GM12891 (cell line): ENCODE measurements at regions not wholly inside any gene's neighbourhood (a gene's known extent, or its start where the extent isn't known, plus 50 kb on each side); places are given as distances from the start of the nearest gene placed in this dataset.

Source experiments
- PAX5 ChIP-seq: IDR thresholded peaks from 2 replicates; pipeline ENCODE4 v1.6.1; 2011; ENCODE audit warnings: low read length, moderate library complexity, mild to moderate bottlenecking; ENCODE audit not compliant: insufficient read depth, severe bottlenecking
- POLR2A ChIP-seq: IDR thresholded peaks from 2 replicates; pipeline ENCODE4 v1.6.1; 2011; ENCODE audit warnings: low read depth, low read length, control low read depth
- POLR2AphosphoS5 ChIP-seq: IDR thresholded peaks from 2 replicates; pipeline ENCODE4 v1.6.1; 2011; ENCODE audit warnings: low read depth, low read length, control low read depth
- POU2F2 ChIP-seq: IDR thresholded peaks from 2 replicates; pipeline ENCODE4 v1.6.1; 2011; ENCODE audit warnings: low read depth, mild to moderate bottlenecking, control low read depth, low read length, moderate library complexity
- SPI1 ChIP-seq: IDR thresholded peaks from 2 replicates; pipeline ENCODE4 v1.6.1; 2011; ENCODE audit warnings: low read depth, low read length, control low read depth
- TAF1 ChIP-seq: IDR thresholded peaks from 2 replicates; pipeline ENCODE4 v1.6.1; 2011; ENCODE audit warnings: low read depth, low read length, control low read depth

DNA sequence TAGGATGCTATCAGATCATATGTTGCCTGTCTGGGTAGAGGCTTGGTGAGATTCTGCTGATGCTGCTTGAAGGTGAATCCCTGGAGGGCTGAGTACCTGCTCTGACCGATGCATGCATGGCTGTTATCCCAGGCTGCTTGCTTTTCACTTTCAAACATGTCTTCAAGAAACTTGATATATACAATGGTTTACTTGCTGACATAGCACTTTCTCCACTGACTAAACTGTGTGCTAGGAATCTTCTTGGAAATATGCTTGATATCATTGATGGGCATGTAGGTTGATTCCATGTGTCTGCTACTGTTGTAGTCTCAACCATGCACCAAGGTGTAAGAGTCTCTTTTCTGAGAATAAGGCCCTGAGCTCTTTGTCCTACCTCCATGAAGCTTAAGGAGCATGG lies 79.6 kb upstream of the WDR1 start:
- TF ChIP-seq POLR2AphosphoS5 (no peak), POLR2A (no peak), SPI1 (no peak), TAF1 (no peak), PAX5 (no peak), POU2F2 (no peak)
